ENCODE measurements at regions not wholly inside any gene's neighbourhood (a gene's known extent, or its start where the extent isn't known, plus 50 kb on each side); places are given as distances from the start of the nearest gene placed in this dataset.

GRCh38 chr7:155950898-155951553 is 138.8 kb upstream of the SHH start:
- H3K4me1 ChIP-seq (ENCODE audit: insufficient read depth, low read length), result peaks cover 60% of the 10 kb centered on the region
- H3K27ac ChIP-seq (ENCODE audit: extremely low read length, insufficient read depth, low read length), result peak overlapping the region; percentile 88
- 23% methylated on average over 14 of the region's 14 CpGs for WGBS (ENCODE audit: low lambda C conversion rate)
- ChIA-PET POLR2A (interaction anchor here (0.9 to 7.0 kb wide), 8 partner anchors 12 to 680 kb away, joined by 3 to 121 read pairs (median 4); no protein-coding TSS in a partner anchor), CTCF (ENCODE audit: low intra/inter-chr PET ratio, low total read pairs) (no interaction called here)
- BruUV-seq (replicated peaks), result TSS peak; percentile 100
- peak; percentile 45 for DNase-seq (ENCODE audit: low spot score)
- FAIRE-seq, result no peak
- peak overlapping the region; percentile 92 for H3K4me2 ChIP-seq (ENCODE audit: low read depth, low read length)
- in situ Hi-C loops (cut with HindIII; ENCODE audit: extremely low pct_ligation_motif_present, low pct_unique_long_range_greater_than_20kb), result no loop called here
- no peak overlapping the region for H2AFZ ChIP-seq (ENCODE audit: low read length)
- H3K9me3 ChIP-seq (ENCODE audit: low read length), result peaks cover 3% of the 10 kb centered on the region; the same call in 1 of the 2 replicates
- ATAC-seq, result peak; percentile 3; the same call in 2 of the 3 replicates
- H3K79me2 ChIP-seq (ENCODE audit: insufficient read depth, low read length), result peaks cover 2% of the 10 kb centered on the region
- 0 out of 5 replicates have a peak, but pooled peaks cover 0 to 10% of the 10 kb centered on the region in 2 experiments for H3K27me3 ChIP-seq (ENCODE audit: control insufficient read depth in 1 of 2, insufficient read depth in 2 of 2, low read length in 2 of 2)
- H3K9ac ChIP-seq (ENCODE audit: insufficient read depth, low read depth, low read length), result peak overlapping the region; percentile 87
- H3K4me3 ChIP-seq (replicated peaks in 1 of 3; ENCODE audit: insufficient read depth in 1 of 3, low read depth in 2 of 3, low read length in 3 of 3), result peak overlapping the region; percentile 12 to 70 (median 32); a peak in 5 of 6 replicates
- intact Hi-C loops (cut with micrococcal nuclease; ENCODE audit: unreplicated experiment), result loop anchor here (1.0 kb wide), 1 partner anchor 32 kb away; no protein-coding TSS in a partner anchor
- H4K20me1 ChIP-seq (ENCODE audit: insufficient read depth, low read length), result no peaks in the 10 kb centered on the region
- no peaks in the 10 kb centered on the region for H3K36me3 ChIP-seq (replicated peaks in 1 of 2; ENCODE audit: control insufficient read depth in 1 of 2, insufficient read depth in 2 of 2, low read length in 2 of 2)
- TF ChIP-seq NFATC3 (CRISPR knock-in tag; IDR thresholded peaks at IDR 0.05) (no peak), ZBTB7B (CRISPR knock-in tag; IDR thresholded peaks at IDR 0.05) (peak; percentile 28; the same call in 1 of the 2 replicates), ZNF10 (CRISPR knock-in tag; IDR thresholded peaks at IDR 0.05; ENCODE audit: borderline replicate concordance, low read depth) (no peak), ZNF468 (CRISPR knock-in tag; IDR thresholded peaks at IDR 0.05) (no peak), ZEB1 (IDR thresholded peaks at IDR 0.05; ENCODE audit: insufficient replicate concordance, low read depth) (no peak), ZNF331 (CRISPR knock-in tag; IDR thresholded peaks at IDR 0.05) (no peak), ZBTB38 (CRISPR knock-in tag; IDR thresholded peaks at IDR 0.05) (peak; percentile 90), HNF4G (IDR thresholded peaks at IDR 0.05; ENCODE audit: borderline replicate concordance, low read depth, low read length) (0 out of 2 replicates have a peak, but pooled peaks have one; percentile 7), HNF4G (CRISPR knock-in tag; IDR thresholded peaks at IDR 0.05; ENCODE audit: borderline replicate concordance, low read depth) (no peak), RFX5 (IDR thresholded peaks at IDR 0.05; ENCODE audit: low read depth, low read length) (no peak; the same call in 1 of the 2 replicates), CREBL2 (CRISPR knock-in tag; IDR thresholded peaks at IDR 0.05; ENCODE audit: borderline replicate concordance) (no peak), NFRKB (IDR thresholded peaks at IDR 0.05) (no peak), TFDP1 (CRISPR knock-in tag; IDR thresholded peaks at IDR 0.05; ENCODE audit: borderline replicate concordance) (no peak), TFE3 (CRISPR knock-in tag; IDR thresholded peaks at IDR 0.05) (peak; percentile 74; the same call in 1 of the 2 replicates), PRDM10 (CRISPR knock-in tag; IDR thresholded peaks at IDR 0.05; ENCODE audit: low read depth) (no peak), BHLHE40 (IDR thresholded peaks at IDR 0.05; ENCODE audit: low read length) (peak; percentile 97), ARNT2 (CRISPR knock-in tag; IDR thresholded peaks at IDR 0.05; ENCODE audit: low read depth) (no peak), MTF2 (CRISPR knock-in tag; IDR thresholded peaks at IDR 0.05; ENCODE audit: borderline replicate concordance) (0 out of 2 replicates have a peak, but pooled peaks have one; percentile 64)

Data from HepG2 (cell line).